ENCODE measurements at regions not wholly inside any gene's neighbourhood (a gene's known extent, or its start where the extent isn't known, plus 50 kb on each side); places are given as distances from the start of the nearest gene placed in this dataset.

DNA sequence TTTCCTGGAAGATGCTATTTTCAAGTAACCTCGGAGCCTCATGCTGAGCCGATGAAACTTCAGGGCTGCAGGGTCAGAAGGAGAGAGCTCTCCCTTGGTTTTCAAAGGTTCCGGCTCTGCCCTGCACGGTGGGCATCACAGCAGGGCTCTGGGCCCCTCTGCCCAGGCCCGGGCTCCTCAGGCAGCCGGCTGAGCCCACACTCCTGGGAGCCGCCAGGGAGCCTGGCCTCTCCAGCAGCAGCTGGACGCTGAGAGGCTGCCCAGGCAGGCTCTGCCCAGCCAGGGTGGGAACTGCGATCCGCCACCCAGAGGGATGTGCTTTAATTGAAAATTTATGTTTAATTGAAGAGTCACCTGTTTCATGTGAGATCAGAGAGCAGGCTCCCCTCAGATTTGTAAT is 97.5 kb upstream of the MGMT start:
- TF ChIP-seq REST (IDR thresholded peaks at IDR 0.05; ENCODE audit: insufficient read depth in 1 of 2, low read depth in 2 of 2, low read length in 2 of 2) (no peak), POLR2AphosphoS5 (IDR thresholded peaks at IDR 0.05; ENCODE audit: low read depth, low read length) (no peak)

Data from PFSK-1 (cell line).